ENCODE measurements at regions not wholly inside any gene's neighbourhood (a gene's known extent, or its start where the extent isn't known, plus 50 kb on each side); places are given as distances from the start of the nearest gene placed in this dataset.

- Histone ChIP-seq H3K9me2 (ENCODE audit: insufficient read depth, low read length) (no peaks in the 10 kb centered on the region), H3K4me3 (ENCODE audit: low read length) (no peak overlapping the region), H3K79me2 (replicated peaks; ENCODE audit: insufficient read depth, low read length) (no peaks in the 10 kb centered on the region), H3K9ac (ENCODE audit: low read length) (no peak overlapping the region), H4K20me1 (ENCODE audit: insufficient read depth) (no peaks in the 10 kb centered on the region), H3K27me3 (ENCODE audit: insufficient read depth, low read depth, low read length) (no peaks in the 10 kb centered on the region), H3K27ac (ENCODE audit: low read length) (no peak overlapping the region), H3K9me3 (ENCODE audit: low read length) (no peaks in the 10 kb centered on the region), H2AFZ (ENCODE audit: low read depth, low read length) (no peak overlapping the region), H3K4me2 (ENCODE audit: low read length) (no peak overlapping the region), H3K36me3 (ENCODE audit: insufficient read depth, low read length) (no peaks in the 10 kb centered on the region), H3F3A (ENCODE audit: insufficient read depth, low read length, poor library complexity, severe bottlenecking) (no peaks in the 10 kb centered on the region)
- no peak for TF ChIP-seq EZH2 (IDR thresholded peaks at IDR 0.05; ENCODE audit: borderline replicate concordance, insufficient read depth, low read length, poor library complexity, severe bottlenecking)
- no peak for TF ChIP-seq TAF1 (IDR thresholded peaks at IDR 0.05; ENCODE audit: low read depth)
- no peak for TF ChIP-seq RAD21 (conservative IDR thresholded peaks at IDR 0.05)
- TF ChIP-seq POLR2AphosphoS5 (IDR thresholded peaks at IDR 0.05), result no peak
- TF ChIP-seq, protein P1, sequence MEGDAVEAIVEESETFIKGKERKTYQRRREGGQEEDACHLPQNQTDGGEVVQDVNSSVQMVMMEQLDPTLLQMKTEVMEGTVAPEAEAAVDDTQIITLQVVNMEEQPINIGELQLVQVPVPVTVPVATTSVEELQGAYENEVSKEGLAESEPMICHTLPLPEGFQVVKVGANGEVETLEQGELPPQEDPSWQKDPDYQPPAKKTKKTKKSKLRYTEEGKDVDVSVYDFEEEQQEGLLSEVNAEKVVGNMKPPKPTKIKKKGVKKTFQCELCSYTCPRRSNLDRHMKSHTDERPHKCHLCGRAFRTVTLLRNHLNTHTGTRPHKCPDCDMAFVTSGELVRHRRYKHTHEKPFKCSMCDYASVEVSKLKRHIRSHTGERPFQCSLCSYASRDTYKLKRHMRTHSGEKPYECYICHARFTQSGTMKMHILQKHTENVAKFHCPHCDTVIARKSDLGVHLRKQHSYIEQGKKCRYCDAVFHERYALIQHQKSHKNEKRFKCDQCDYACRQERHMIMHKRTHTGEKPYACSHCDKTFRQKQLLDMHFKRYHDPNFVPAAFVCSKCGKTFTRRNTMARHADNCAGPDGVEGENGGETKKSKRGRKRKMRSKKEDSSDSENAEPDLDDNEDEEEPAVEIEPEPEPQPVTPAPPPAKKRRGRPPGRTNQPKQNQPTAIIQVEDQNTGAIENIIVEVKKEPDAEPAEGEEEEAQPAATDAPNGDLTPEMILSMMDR (IDR thresholded peaks at IDR 0.05; ENCODE audit: poor library complexity, severe bottlenecking), result no peak
- TF ChIP-seq MXI1 (conservative IDR thresholded peaks at IDR 0.05; ENCODE audit: poor library complexity, severe bottlenecking), result no peak
- TF ChIP-seq SMC3 (conservative IDR thresholded peaks at IDR 0.05; ENCODE audit: poor library complexity), result no peak
- TF ChIP-seq, protein P2, sequence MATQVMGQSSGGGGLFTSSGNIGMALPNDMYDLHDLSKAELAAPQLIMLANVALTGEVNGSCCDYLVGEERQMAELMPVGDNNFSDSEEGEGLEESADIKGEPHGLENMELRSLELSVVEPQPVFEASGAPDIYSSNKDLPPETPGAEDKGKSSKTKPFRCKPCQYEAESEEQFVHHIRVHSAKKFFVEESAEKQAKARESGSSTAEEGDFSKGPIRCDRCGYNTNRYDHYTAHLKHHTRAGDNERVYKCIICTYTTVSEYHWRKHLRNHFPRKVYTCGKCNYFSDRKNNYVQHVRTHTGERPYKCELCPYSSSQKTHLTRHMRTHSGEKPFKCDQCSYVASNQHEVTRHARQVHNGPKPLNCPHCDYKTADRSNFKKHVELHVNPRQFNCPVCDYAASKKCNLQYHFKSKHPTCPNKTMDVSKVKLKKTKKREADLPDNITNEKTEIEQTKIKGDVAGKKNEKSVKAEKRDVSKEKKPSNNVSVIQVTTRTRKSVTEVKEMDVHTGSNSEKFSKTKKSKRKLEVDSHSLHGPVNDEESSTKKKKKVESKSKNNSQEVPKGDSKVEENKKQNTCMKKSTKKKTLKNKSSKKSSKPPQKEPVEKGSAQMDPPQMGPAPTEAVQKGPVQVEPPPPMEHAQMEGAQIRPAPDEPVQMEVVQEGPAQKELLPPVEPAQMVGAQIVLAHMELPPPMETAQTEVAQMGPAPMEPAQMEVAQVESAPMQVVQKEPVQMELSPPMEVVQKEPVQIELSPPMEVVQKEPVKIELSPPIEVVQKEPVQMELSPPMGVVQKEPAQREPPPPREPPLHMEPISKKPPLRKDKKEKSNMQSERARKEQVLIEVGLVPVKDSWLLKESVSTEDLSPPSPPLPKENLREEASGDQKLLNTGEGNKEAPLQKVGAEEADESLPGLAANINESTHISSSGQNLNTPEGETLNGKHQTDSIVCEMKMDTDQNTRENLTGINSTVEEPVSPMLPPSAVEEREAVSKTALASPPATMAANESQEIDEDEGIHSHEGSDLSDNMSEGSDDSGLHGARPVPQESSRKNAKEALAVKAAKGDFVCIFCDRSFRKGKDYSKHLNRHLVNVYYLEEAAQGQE (IDR thresholded peaks at IDR 0.05; ENCODE audit: borderline replicate concordance), result no peak
- no peak for TF ChIP-seq EP300 (conservative IDR thresholded peaks at IDR 0.05; ENCODE audit: poor library complexity, severe bottlenecking)
Observed at GRCh38 chr6:14798594-14798982, 447.3 kb upstream of the JARID2 start.

- no peaks in the 10 kb centered on the region for H3K9me3 ChIP-seq (ENCODE audit: low read length)
- no peak for TF ChIP-seq SMC3 (conservative IDR thresholded peaks at IDR 0.05; ENCODE audit: poor library complexity)
- no peak for TF ChIP-seq EP300 (conservative IDR thresholded peaks at IDR 0.05; ENCODE audit: poor library complexity, severe bottlenecking)
- TF ChIP-seq, protein P2 (IDR thresholded peaks at IDR 0.05; ENCODE audit: borderline replicate concordance), result no peak
- TF ChIP-seq, protein P1 (IDR thresholded peaks at IDR 0.05; ENCODE audit: poor library complexity, severe bottlenecking), result no peak
- no peak for TF ChIP-seq EZH2 (IDR thresholded peaks at IDR 0.05; ENCODE audit: borderline replicate concordance, insufficient read depth, low read length, poor library complexity, severe bottlenecking)
- no peak for TF ChIP-seq MXI1 (conservative IDR thresholded peaks at IDR 0.05; ENCODE audit: poor library complexity, severe bottlenecking)
- TF ChIP-seq POLR2AphosphoS5 (IDR thresholded peaks at IDR 0.05), result no peak
- no peak for TF ChIP-seq RAD21 (conservative IDR thresholded peaks at IDR 0.05)
- no peak for TF ChIP-seq TAF1 (IDR thresholded peaks at IDR 0.05; ENCODE audit: low read depth)
- no peak overlapping the region for H2AFZ ChIP-seq (ENCODE audit: low read depth, low read length)
- H3K4me3 ChIP-seq (ENCODE audit: low read length), result no peak overlapping the region
- H3K36me3 ChIP-seq (ENCODE audit: insufficient read depth, low read length), result no peaks in the 10 kb centered on the region
- no peaks in the 10 kb centered on the region for H4K20me1 ChIP-seq (ENCODE audit: insufficient read depth)
- H3K79me2 ChIP-seq (replicated peaks; ENCODE audit: insufficient read depth, low read length), result no peaks in the 10 kb centered on the region
- no peak overlapping the region for H3K9ac ChIP-seq (ENCODE audit: low read length)
- H3K9me2 ChIP-seq (ENCODE audit: insufficient read depth, low read length), result no peaks in the 10 kb centered on the region
- no peaks in the 10 kb centered on the region for H3K27me3 ChIP-seq (ENCODE audit: insufficient read depth, low read depth, low read length)
- H3K27ac ChIP-seq (ENCODE audit: low read length), result no peak overlapping the region
- no peaks in the 10 kb centered on the region for H3F3A ChIP-seq (ENCODE audit: insufficient read depth, low read length, poor library complexity, severe bottlenecking)
- H3K4me2 ChIP-seq (ENCODE audit: low read length), result no peak overlapping the region
Observed at GRCh38 chr6:14798996-14799588, 446.8 kb upstream of the JARID2 start.
